Nucleus accumbens (tissue), 56 donors: ENCODE measurements at regions not wholly inside any gene's neighbourhood (a gene's known extent, or its start where the extent isn't known, plus 50 kb on each side); places are given as distances from the start of the nearest gene placed in this dataset.

Experiments used
- DNase-seq, 56 donors: peaks; one replicate each; lab custom pipeline; 2025; lab: John Stamatoyannopoulos, UW

DNA sequence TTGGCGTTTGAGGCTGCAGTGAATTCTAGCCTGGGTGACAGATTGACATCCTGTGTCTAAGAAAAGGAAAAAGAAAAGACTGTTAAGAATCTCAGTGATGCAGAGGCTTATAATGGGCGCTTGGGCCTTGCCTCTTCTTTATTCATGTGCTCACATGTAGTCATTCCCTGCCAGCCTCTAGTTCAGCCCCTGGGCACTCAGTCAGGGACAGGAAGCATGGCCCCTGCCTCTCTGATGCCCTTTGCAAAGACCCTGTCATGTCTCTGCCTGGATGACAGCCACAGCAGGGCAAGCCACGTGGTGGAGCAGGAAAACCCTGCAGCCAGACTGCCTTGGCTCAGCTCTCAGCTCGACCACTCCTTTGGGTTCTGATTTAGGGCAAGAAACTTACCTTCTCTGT is 368.9 kb downstream of the RPS24 start:
- peak in 8 of 56 donors; percentile 9 to 39 (median 20) for DNase-seq

DNA sequence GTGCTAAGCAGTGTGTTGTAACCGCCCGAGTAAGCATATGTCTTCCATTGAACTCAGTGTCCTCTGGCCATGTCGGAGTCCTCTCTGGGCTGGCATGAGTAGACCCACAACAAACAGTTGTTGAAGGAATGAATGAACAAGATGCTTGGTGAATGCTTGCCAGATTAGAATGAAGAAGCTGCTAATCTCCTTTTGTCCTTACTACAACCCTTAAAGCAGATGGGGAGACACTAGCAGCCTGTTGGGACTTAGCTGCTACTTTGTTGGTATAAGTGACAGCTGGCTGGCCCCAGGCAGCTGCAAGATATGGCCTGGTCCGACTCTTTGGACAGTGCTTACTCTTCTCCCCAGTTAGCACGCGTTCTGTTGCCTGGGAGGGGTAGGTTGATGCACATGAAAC is 370.1 kb downstream of the RPS24 start:
- no peak for DNase-seq

- no peak for DNase-seq
Measured at GRCh38 chr10:78404296-78404695, 370.6 kb downstream of the RPS24 start.

DNA sequence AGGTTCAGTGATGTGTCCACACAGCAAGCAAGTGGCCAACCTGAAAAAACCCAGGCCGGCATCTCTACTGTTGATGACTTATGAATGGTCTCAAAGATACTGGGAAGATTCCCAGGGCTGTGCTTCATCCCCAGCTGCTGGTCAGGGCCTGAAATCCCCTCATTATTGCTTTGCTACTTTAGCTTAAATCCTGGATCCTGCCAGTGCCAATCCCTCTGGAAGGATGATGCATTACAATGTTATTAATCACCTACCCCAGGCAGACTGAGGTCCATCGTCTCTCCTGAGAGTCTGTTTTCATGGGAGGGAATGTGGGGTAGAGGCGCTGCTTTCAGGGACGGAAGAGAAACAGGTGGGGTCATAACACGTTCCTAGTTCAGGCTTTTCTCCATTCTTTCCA is 371.6 kb downstream of the RPS24 start:
- DNase-seq: no peak

- peak in 2 of 56 donors; percentile 16 to 21 for DNase-seq
Measured at GRCh38 chr10:78405736-78406135, 372.1 kb downstream of the RPS24 start.

GRCh38 chr10:78406648-78407008 is 373.0 kb downstream of the RPS24 start:
- no peak for DNase-seq

GRCh38 chr10:78407009-78407711 is 373.5 kb downstream of the RPS24 start:
- peak in 51 of 56 donors; percentile 24 to 93 (median 69) for DNase-seq

GRCh38 chr10:78407966-78408365 is 374.3 kb downstream of the RPS24 start:
- DNase-seq: no peak

DNA sequence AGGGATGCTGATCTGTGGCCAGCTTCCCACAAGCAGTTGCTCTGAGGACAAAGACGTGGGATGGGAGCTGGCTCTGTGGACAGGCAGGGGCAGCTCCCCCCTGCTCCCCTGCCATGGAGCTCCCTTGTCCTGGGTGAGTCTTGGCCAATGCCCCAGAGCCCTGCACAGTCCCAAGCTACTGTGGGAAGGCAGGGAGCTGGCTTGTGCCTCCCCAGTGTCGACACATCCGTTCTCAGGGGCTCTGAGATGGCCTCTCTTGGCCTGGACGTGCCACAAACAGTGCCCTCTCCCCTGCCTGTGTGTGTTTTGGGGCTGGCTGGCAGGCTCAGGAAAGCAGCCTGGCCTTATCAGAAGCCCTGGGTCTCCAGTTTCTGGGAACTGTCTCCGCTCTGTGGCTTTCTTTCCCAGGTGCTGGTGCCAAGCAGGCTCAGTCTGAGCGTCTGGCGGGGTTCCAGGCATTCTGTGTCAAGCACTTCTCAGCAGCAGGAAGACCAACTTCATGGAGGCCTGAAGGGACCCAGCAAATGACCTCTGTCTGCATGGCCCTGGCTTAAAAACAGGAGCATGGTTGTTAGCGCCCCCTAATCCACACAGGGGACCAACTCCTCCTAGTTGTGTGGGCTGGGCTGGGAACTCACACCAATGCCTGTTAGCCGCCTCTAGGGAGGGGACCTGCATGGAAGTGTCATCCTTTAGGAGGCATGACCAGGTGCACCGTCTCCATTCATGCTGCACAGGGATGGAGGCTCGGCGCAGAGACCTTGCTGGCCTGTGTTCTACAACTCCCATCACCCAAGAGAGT is 375.2 kb downstream of the RPS24 start:
- DNase-seq: peak in 43 of 56 donors; percentile 16 to 82 (median 59)

- DNase-seq: no peak
Measured at GRCh38 chr10:78410046-78410965, 376.6 kb downstream of the RPS24 start.

DNA sequence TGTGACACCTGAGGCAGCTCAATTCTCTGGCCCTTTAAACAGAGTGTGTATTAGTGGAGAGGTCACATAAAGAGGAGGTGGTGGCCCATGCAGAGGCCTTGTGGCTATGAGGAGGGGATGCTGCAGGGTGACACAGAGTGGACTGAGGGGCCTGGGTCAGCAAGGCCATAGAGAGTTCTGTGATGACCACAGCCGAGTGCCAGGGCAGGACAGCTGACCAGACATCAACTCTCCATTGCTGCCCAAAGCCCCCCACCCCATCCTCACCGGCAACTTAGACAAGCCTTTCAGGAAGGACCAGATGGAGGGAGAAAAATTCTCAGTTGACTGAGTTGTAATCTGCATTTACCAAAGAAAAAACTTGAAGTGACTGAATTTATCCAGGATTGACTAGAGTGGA is 378.1 kb downstream of the RPS24 start:
- DNase-seq: no peak

GRCh38 chr10:78412605-78413004 is 378.9 kb downstream of the RPS24 start:
- DNase-seq: no peak

- DNase-seq: no peak
Measured at GRCh38 chr10:78413076-78414055, 379.7 kb downstream of the RPS24 start.

DNA sequence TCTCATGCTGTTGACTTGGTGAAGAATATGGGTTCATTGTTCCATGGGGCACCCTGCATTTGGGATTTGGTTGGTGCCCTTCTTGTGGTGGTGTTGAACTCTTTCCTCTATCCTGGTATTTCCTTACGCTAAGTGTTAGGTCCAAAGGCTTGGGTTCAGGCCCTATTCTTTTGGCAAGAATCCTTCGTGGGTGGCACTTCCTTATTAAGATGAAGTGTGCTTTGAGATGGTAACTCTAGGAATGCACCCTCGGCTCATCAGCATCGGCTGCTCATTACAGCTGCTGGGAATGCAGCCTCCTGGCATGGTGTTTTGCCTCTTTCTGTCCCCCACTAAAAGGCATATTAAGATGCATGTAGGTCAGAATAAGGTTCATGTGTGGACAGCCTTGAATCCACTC is 380.7 kb downstream of the RPS24 start:
- DNase-seq: no peak

DNA sequence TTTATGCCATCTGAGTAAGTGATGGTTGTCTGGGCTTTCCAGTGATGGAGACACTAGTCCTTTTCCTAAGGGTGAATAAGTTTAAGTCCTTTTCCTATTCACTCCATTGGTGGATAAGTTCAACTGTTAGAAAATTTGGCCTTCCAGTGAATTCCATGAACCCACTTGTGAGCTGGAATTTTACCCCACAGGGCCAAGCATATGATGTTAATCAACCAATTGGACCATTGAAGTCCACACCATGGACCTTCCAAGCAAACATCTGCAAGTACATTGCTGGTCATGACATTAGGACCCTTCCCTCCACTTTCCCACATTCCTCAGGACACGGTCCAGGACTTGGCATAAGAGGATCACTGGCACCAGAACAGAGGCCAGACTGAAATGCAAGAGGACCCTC is 381.4 kb downstream of the RPS24 start:
- no peak for DNase-seq

GRCh38 chr10:78416031-78417011 is 382.7 kb downstream of the RPS24 start:
- no peak for DNase-seq

- DNase-seq: no peak
Measured at GRCh38 chr10:78417425-78418370, 384.0 kb downstream of the RPS24 start.
